ENCODE measurements at regions not wholly inside any gene's neighbourhood (a gene's known extent, or its start where the extent isn't known, plus 50 kb on each side); places are given as distances from the start of the nearest gene placed in this dataset.

DNA sequence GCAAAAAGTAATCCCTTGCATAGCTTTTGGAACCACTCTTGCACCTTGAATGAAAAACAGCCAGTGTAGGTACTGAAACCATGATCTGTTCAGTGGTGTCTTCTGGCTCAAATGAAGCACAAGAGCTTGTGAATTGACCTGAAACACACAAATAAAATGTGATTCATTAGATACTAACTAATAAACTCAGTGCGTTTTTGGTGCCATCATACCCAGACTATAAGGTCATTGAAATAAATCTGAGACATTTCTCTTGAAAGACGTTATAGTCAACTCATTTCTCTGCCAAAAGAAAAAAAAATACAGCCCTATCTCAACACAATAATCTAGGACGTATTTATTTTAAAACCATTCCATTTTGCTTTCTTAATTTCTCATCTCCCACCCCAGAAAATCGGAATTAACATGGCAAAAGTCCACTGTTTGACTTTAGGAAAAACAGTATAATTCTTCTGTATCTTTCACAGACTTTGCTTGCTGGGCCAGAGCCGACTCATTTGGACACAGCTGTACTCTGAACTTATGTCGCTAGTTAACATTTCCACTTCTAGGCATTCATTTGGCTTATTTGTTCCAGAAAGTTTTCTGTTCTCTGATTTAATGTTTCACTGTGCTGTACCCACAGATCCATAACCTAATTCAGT, 284.9 kb upstream of the TBL1XR1 start:
- intact Hi-C loops (cut with DNase I): no loop called here
- Histone ChIP-seq H3K4me3 (no peak overlapping the region), H3K36me3 (ENCODE audit: insufficient read depth in 1 of 2, low read depth in 1 of 2) (no peaks in the 10 kb centered on the region), H3K9me3 (no peaks in the 10 kb centered on the region), H3K27me3 (ENCODE audit: insufficient read depth in 3 of 3, low read length in 2 of 3) (no peaks in the 10 kb centered on the region), H3K27ac (no peak overlapping the region), H3K4me1 (peaks cover 6% of the 10 kb centered on the region)
- TF ChIP-seq, protein P1, sequence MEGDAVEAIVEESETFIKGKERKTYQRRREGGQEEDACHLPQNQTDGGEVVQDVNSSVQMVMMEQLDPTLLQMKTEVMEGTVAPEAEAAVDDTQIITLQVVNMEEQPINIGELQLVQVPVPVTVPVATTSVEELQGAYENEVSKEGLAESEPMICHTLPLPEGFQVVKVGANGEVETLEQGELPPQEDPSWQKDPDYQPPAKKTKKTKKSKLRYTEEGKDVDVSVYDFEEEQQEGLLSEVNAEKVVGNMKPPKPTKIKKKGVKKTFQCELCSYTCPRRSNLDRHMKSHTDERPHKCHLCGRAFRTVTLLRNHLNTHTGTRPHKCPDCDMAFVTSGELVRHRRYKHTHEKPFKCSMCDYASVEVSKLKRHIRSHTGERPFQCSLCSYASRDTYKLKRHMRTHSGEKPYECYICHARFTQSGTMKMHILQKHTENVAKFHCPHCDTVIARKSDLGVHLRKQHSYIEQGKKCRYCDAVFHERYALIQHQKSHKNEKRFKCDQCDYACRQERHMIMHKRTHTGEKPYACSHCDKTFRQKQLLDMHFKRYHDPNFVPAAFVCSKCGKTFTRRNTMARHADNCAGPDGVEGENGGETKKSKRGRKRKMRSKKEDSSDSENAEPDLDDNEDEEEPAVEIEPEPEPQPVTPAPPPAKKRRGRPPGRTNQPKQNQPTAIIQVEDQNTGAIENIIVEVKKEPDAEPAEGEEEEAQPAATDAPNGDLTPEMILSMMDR (IDR thresholded peaks at IDR 0.05): no peak
- no peak for DNase-seq
- WGBS, 3 donors: 43 to 65% (median 53%) methylated on average over 6 of the region's 6 CpGs
- no peak for ATAC-seq

DNA sequence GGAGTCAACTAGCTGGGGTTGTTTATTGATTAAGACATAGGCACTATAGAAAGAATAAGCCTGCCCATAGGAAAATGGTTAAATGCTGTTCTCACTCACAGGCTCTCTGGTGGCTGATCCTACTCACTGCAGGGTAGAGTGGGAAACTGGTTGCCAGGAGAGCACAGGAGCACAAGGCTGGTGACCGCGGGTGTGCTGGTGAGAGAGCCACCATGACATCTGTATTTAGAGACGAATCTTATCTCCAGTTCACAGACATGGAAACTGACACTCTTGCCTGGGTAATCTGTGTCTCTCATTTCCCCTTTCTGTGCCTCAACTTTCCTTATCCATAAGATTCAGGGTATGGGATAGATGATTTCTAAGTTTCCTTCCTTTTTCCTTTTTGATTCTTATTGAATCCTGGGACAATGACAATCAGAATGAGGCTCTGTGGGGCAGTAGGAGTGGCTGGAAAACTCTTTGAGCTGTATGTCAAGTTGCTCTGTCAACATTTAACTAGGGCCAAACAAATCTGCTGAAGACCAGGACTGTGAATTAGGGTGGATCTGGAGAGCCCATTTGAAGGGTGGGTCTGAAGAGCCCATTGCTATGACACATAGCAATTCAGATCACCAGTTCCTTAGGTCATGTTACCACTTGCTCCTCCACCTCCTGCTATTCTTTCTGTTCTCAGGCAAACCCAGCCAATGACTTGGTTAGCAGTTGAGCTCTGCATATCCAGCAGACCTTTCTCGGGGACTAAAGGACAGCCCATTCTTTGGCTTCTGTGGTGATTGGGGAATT, 286.1 kb upstream of the TBL1XR1 start:
- TF ChIP-seq, protein P1 (IDR thresholded peaks at IDR 0.05): peak; percentile 8
- DNase-seq: no peak
- Histone ChIP-seq H3K27me3 (ENCODE audit: insufficient read depth in 3 of 3, low read length in 2 of 3) (no peaks in the 10 kb centered on the region), H3K4me3 (no peak overlapping the region), H3K36me3 (ENCODE audit: insufficient read depth in 1 of 2, low read depth in 1 of 2) (no peaks in the 10 kb centered on the region), H3K9me3 (no peaks in the 10 kb centered on the region), H3K4me1 (peaks cover 5% of the 10 kb centered on the region), H3K27ac (no peak overlapping the region)
- ATAC-seq: peak in 2 of 4 donors; percentile 38 to 52
- intact Hi-C loops (cut with DNase I): no loop called here
- 58 to 64% (median 58%) methylated on average over 4 of the region's 4 CpGs for WGBS, 3 donors

DNA sequence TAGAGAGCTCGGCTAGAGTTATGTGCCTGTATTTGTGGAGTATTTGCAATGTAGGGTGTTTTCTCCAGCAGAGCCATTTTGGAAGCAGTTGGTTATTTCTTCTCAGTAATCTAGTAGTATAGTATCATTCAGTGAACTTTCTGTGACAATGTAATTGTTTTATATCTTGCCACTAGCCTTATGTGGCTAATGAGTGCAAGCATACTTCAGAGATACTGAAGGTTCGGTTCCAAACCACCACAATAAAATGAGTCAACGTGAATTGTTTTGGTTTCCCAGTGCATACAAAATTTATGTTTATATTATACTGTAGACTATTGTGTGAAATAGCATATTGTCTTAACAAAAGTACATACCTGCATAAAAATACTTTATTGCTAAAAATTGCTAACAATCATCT, 286.9 kb upstream of the TBL1XR1 start:
- 96 to 98% (median 97%) methylated on average over 3 of the region's 3 CpGs for WGBS, 3 donors
- intact Hi-C loops (cut with DNase I): no loop called here
- TF ChIP-seq, protein P1 (IDR thresholded peaks at IDR 0.05): no peak

DNA sequence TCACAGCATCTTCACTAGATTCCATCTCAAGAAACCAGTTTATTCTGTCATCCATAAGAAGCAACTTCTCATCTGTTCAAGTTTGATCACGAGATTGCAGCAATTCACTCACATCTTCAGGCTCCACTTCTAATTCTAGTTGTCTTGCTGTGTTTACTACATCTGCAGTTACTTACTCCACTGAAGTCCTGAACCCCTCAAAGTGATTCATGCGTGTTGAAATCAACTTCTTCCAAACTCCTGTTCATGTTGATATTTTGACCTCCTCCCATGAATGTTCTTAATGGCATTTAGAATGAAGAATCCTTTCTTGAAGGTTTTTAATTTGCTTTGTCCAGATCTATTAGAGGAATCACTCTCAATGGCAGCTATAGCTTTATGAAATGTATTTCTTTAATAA, 287.6 kb upstream of the TBL1XR1 start:
- Histone ChIP-seq H3K27ac (no peak overlapping the region), H3K36me3 (ENCODE audit: insufficient read depth in 1 of 2, low read depth in 1 of 2) (no peaks in the 10 kb centered on the region), H3K4me3 (no peak overlapping the region), H3K9me3 (no peaks in the 10 kb centered on the region), H3K27me3 (ENCODE audit: insufficient read depth in 3 of 3, low read length in 2 of 3) (no peaks in the 10 kb centered on the region), H3K4me1 (no peaks in the 10 kb centered on the region)
- ATAC-seq (no peak), DNase-seq (no peak)
- 96 to 98% (median 98%) methylated on average over 2 of the region's 2 CpGs for WGBS, 3 donors
- TF ChIP-seq, protein P1 (IDR thresholded peaks at IDR 0.05): no peak
- intact Hi-C loops (cut with DNase I): no loop called here

More for the DNA sequence above, 286.9 kb upstream of the TBL1XR1 start:
- Histone ChIP-seq H3K4me3 (no peak overlapping the region), H3K27ac (no peak overlapping the region), H3K27me3 (ENCODE audit: insufficient read depth in 3 of 3, low read length in 2 of 3) (no peaks in the 10 kb centered on the region), H3K36me3 (ENCODE audit: insufficient read depth in 1 of 2, low read depth in 1 of 2) (no peaks in the 10 kb centered on the region), H3K9me3 (no peaks in the 10 kb centered on the region), H3K4me1 (no peaks in the 10 kb centered on the region)
- no peak for DNase-seq
- no peak for ATAC-seq
